ENCODE measurements at regions not wholly inside any gene's neighbourhood (a gene's known extent, or its start where the extent isn't known, plus 50 kb on each side); places are given as distances from the start of the nearest gene placed in this dataset.

DNA sequence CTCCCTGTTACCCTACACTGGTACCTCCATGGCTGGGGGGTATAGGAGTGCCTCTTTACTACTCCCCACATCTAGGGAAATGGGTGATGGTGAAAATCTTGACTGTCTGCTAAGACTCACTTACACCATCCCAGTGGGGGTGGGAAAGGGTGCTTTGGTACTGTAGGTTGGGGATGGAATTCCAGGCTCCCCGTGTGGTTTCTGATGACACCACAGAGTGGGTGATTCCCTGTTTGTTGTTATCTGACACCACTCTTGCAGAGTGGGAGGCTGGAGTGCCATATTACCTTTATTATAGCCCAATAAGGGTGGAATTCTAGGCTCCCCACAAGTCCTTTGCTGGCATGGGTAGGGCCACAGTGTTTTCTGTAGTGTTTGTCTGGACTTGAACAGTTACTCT is 264.6 kb upstream of the MAN1A1 start:
- DNase-seq, result no peak

- DNase-seq, result no peak
Measured at GRCh38 chr6:119612911-119613381, 263.4 kb upstream of the MAN1A1 start.

GRCh38 chr6:119612176-119612891 is 262.8 kb upstream of the MAN1A1 start:
- DNase-seq, result no peak

- no peak for DNase-seq
Measured at GRCh38 chr6:119610754-119611153, 261.2 kb upstream of the MAN1A1 start.

- DNase-seq, result no peak
Measured at GRCh38 chr6:119610265-119610664, 260.7 kb upstream of the MAN1A1 start.

DNA sequence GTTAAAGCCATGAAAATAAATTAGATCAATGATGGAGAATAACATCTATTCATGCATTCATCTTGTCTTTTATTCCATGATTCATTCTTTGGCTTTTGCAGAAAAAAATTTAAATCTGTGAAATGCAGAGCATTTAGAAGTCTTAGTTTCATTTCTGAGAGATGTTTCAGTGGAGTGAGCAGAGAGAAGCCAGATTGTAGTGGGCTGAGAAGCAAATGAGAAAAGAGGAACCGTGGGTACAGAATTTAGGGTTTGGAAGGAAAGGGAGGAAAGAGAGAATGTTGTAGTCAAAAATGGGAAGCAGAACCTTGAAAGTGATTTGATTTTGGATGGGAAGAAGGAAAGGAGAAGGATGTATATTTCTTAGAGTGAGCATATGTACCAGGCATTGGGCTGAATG is 260.3 kb upstream of the MAN1A1 start:
- DNase-seq, result no peak

DNA sequence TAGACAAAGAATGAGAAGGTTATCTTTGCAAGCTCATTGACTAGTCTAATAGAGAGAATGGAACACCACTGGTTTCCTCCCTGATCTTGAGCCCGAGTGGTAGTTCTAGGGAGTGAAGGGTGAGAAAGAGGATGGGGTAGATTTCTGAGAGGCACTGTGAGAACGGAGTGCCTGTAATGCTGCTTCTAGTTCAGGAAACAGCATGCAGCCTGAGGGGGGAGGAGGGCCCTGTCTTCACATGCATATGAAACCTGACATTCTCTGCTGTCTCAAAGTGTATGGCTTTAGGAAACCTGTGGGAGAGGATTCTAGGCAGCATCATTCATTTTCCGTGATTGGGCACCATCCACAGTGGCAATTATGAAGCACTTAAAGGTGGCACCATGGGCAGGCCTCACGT is 259.4 kb upstream of the MAN1A1 start:
- DNase-seq, result no peak

DNA sequence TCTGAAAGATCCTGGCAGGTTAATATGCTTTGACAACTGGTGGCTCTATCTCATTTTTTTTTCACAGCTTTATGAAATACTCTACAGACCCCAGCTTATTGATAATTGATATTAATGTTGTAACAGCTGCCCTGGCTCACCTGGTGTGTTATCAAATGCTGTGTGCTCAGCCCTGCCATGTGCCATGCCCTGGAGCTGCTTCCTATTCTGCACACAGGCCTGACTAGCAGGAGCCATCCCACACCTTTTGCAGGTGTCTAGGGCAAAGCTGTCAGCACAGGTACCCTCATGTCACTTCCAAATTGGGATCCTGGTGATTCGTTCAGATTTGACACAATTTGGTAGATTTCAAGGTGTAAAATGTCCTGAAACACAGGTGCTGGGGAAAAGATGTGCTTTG is 254.6 kb upstream of the MAN1A1 start:
- no peak for DNase-seq

- no peak for DNase-seq
Measured at GRCh38 chr6:119603501-119603900, 253.9 kb upstream of the MAN1A1 start.

- DNase-seq, result no peak
Measured at GRCh38 chr6:119602215-119603178, 252.9 kb upstream of the MAN1A1 start.

DNA sequence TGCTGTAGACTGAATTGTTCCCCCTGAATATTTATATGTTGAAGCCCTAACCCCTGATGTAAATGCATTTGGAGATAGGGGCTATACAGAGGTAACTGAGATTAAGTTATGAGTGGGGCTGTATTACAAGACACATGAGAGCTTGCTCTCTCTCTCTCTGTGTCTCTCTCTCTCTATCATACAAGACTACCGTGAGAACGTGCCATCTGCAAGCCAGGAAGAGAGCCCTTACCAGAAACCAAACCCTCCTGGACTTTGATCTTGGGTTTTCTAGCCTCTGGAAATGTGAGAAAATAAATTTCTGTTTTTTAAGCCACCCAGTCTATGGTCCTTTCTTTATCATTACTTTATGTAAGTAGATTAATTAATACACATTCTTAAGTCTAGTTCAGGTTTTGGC is 249.3 kb upstream of the MAN1A1 start:
- DNase-seq, result no peak

GRCh38 chr6:119594907-119595306 is 245.3 kb upstream of the MAN1A1 start:
- no peak for DNase-seq

- no peak for DNase-seq
Measured at GRCh38 chr6:119591235-119591634, 241.7 kb upstream of the MAN1A1 start.

GRCh38 chr6:119590066-119590465 is 240.5 kb upstream of the MAN1A1 start:
- no peak for DNase-seq

DNA sequence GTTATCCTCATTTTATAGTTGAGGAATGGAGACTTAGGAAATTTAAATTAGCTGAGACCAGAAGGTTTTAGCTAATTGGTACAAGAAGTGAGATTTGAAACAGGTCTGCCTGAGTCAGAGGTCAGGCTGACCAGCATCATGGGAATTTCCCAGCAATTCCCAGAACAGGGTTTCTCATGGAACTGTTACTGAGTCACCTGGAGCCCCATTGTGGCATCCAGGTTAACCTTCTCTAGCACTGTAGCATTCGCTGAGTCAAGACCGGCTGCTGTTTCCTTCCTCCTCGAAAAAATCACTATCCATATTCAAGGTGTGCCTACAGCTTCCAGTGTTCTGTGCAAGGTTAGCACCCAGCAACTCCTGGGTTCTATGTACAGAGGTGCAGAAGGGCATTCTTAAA is 238.0 kb upstream of the MAN1A1 start:
- no peak for DNase-seq

- DNase-seq, result no peak
Measured at GRCh38 chr6:119586250-119586882, 236.8 kb upstream of the MAN1A1 start.

DNA sequence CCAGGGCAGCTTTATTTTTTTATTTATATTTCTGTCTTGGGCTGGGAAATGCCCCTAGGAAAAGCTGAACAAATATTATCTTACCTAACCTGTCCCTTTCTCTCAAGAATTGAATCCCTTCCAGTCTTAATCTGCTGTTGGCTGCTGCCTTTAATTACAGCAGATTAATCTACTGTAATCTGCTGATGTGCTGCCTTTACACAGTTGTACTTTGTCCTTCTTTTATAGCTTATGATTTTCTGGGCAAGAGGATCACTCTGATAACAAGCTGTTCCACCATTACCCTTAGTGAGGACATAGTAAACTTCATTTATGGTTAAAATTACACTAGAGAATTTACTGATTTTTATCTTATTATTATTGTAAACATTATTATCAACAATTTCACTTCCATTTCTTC is 234.5 kb upstream of the MAN1A1 start:
- DNase-seq, result no peak

- no peak for DNase-seq
Measured at GRCh38 chr6:119581220-119581619, 231.7 kb upstream of the MAN1A1 start.

DNA sequence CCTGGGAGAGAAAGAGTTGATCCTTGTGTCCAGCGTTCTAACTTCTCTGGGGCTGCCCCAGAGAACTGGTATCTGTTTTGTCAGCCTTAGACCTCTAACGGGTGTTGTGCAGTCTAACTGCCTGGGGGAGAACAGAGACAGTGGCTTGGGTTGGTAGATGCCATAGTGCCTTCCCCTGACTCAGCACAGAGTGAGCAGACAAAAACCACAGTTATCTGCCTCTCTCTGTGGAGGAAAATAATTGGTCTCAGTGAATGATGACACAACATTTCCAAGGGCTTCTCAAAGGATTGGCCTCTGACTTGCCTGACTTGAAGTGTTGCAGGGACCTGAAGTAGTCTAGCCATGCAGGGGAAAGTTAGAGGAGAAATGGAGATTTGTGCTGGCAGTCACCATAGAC is 226.2 kb upstream of the MAN1A1 start:
- DNase-seq, result no peak

DNA sequence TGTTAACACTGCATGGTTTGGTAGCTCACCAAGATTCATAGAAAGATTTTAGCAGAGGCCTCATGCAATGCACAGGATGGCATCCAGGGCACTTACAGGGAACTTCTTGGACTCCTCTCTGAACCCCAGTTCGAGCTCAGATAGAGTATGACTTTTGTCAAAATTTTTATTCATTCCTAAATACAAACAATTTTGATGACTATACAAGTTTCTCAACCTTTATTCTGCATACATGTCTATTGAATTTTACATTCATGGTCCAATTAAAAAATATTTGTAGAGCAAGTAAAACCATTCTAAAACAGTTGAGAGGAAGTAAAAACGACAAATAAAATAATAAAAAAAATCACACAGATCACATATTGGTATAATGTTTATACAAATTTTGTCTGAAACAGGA is 219.0 kb upstream of the MAN1A1 start:
- no peak for DNase-seq

GRCh38 chr6:119566546-119567260 is 217.1 kb upstream of the MAN1A1 start:
- DNase-seq, result no peak

GRCh38 chr6:119565893-119566292 is 216.3 kb upstream of the MAN1A1 start:
- DNase-seq, result no peak

DNA sequence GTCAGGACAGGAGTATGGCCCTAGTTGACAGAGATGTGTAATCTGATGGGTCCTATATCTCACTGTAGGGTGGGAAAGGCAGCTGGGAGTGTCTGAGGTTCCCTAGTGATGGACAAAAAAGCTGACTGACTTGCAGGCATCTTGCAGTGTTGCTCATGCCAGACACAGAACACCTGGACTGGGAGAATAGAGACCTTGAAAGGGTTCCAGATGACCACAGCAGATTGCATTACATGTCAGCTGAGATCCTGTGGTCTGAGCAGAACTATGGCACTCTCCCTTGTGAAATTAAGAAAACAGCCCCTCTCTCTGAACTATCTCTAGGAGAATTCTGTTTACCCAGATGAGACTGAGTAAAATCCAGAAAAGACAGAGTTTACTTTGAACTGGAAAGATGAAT is 212.6 kb upstream of the MAN1A1 start:
- no peak for DNase-seq

Measured in CD4-positive, alpha-beta T cell treated with Interleukin-4 for 4 hours (primary cell).